ENCODE measurements at regions not wholly inside any gene's neighbourhood (a gene's known extent, or its start where the extent isn't known, plus 50 kb on each side); places are given as distances from the start of the nearest gene placed in this dataset.

DNA sequence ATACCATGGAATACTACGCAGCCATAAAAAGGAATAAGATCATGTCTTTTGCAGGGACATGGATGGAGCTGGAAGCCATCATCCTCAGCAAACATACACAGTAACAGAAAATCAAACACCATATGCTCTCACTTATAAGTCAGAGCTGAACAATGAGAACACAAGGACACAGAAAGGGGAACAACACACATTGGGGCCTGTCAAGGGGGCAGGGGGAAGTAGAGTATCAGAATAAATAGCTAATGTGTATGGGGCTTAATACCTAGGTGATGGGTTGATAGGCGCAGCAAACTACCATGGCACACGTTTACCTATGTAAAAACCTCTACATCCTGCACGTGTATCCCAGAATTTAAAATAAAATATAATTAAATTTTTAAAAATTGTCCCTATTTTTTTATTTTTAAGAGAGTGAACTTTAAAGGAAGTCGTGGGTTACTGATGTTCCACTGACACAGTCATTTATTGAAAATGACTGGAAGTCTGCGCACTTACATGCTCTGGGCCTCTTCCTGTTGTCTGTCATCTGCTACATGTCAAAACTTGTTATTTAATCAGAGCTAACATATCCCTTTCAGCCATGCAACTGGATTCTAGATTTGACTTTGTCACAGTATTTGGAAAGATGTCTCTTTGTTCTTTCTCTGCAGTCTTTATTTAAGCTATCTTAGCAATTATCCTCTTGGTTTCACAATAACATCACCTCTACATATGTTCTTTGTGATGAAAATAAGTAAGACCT lies 73.7 kb upstream of the ABCB5 start:
- Histone ChIP-seq H3K27me3 (ENCODE audit: insufficient read depth, low read length) (no peaks in the 10 kb centered on the region), H3K36me3 (ENCODE audit: insufficient read depth, low read length) (no peaks in the 10 kb centered on the region), H2AFZ (ENCODE audit: low read depth, low read length) (no peak overlapping the region), H3K9me3 (ENCODE audit: insufficient read depth, low read depth, low read length) (no peaks in the 10 kb centered on the region), H3K9ac (ENCODE audit: low read length) (no peak overlapping the region), H4K20me1 (ENCODE audit: insufficient read depth, low read length) (no peaks in the 10 kb centered on the region), H3K27ac (ENCODE audit: low read depth, low read length) (no peak overlapping the region), H3K4me2 (ENCODE audit: low read length) (no peak overlapping the region), H3K4me3 (ENCODE audit: insufficient read depth, low read depth, low read length) (no peak overlapping the region), H3K4me1 (ENCODE audit: insufficient read depth, low read length) (no peaks in the 10 kb centered on the region), H3K79me2 (ENCODE audit: insufficient read depth, low read length) (no peaks in the 10 kb centered on the region)
- H3K4me1 Mint-ChIP-seq (ENCODE audit: low read depth, unreplicated experiment): no peaks in the 10 kb centered on the region
- H3K27me3 Mint-ChIP-seq (ENCODE audit: low read depth, unreplicated experiment): no peaks in the 10 kb centered on the region
- H3K4me3 Mint-ChIP-seq (ENCODE audit: unreplicated experiment): no peak overlapping the region
- TF ChIP-seq, protein P1, sequence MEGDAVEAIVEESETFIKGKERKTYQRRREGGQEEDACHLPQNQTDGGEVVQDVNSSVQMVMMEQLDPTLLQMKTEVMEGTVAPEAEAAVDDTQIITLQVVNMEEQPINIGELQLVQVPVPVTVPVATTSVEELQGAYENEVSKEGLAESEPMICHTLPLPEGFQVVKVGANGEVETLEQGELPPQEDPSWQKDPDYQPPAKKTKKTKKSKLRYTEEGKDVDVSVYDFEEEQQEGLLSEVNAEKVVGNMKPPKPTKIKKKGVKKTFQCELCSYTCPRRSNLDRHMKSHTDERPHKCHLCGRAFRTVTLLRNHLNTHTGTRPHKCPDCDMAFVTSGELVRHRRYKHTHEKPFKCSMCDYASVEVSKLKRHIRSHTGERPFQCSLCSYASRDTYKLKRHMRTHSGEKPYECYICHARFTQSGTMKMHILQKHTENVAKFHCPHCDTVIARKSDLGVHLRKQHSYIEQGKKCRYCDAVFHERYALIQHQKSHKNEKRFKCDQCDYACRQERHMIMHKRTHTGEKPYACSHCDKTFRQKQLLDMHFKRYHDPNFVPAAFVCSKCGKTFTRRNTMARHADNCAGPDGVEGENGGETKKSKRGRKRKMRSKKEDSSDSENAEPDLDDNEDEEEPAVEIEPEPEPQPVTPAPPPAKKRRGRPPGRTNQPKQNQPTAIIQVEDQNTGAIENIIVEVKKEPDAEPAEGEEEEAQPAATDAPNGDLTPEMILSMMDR (IDR thresholded peaks at IDR 0.05; ENCODE audit: insufficient read depth, low read depth, low read length): no peak
- TF ChIP-seq EZH2 (IDR thresholded peaks at IDR 0.05; ENCODE audit: insufficient read depth, low read length): no peak
- FAIRE-seq (no peak), DNase-seq (ENCODE audit: low read depth) (no peak)
- H3K27ac Mint-ChIP-seq (ENCODE audit: unreplicated experiment): no peak overlapping the region
- H3K36me3 Mint-ChIP-seq (ENCODE audit: low read depth, unreplicated experiment): peaks cover 2% of the 10 kb centered on the region
- H3K9me3 Mint-ChIP-seq (ENCODE audit: unreplicated experiment): peaks cover 4% of the 10 kb centered on the region

DNA sequence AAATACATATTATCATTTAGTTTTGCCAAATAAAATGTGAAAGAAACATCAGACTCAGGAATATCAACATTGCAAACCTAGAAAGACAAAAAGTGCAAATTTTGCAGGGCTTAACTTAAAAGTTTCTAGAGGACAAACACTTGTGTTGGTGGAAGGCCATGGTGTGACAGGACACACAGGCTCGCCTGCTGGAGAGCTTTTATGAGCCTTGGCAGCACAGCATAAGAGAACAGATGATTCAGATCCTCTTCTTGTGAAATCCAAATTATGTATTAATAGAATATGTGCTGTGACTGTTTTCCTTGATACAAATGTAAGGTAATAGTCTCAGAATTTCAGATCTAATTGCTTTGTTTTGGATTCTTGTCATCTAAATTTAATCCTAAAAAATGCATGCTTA lies 72.9 kb upstream of the ABCB5 start:
- no peaks in the 10 kb centered on the region for H3K36me3 ChIP-seq (ENCODE audit: insufficient read depth, low read length)
- H3K27ac Mint-ChIP-seq (ENCODE audit: unreplicated experiment): no peak overlapping the region
- H3K27me3 Mint-ChIP-seq (ENCODE audit: low read depth, unreplicated experiment): no peaks in the 10 kb centered on the region
- H3K9me3 Mint-ChIP-seq (ENCODE audit: unreplicated experiment): peaks cover 4% of the 10 kb centered on the region
- no peaks in the 10 kb centered on the region for H4K20me1 ChIP-seq (ENCODE audit: insufficient read depth, low read length)
- no peak overlapping the region for H3K4me3 Mint-ChIP-seq (ENCODE audit: unreplicated experiment)
- no peak overlapping the region for H3K27ac ChIP-seq (ENCODE audit: low read depth, low read length)
- no peaks in the 10 kb centered on the region for H3K4me1 ChIP-seq (ENCODE audit: insufficient read depth, low read length)
- no peak for TF ChIP-seq EZH2 (IDR thresholded peaks at IDR 0.05; ENCODE audit: insufficient read depth, low read length)
- TF ChIP-seq, protein P1 (IDR thresholded peaks at IDR 0.05; ENCODE audit: insufficient read depth, low read depth, low read length): no peak
- no peak overlapping the region for H3K4me3 ChIP-seq (ENCODE audit: insufficient read depth, low read depth, low read length)
- no peaks in the 10 kb centered on the region for H3K79me2 ChIP-seq (ENCODE audit: insufficient read depth, low read length)
- no peak overlapping the region for H3K9ac ChIP-seq (ENCODE audit: low read length)
- no peaks in the 10 kb centered on the region for H3K27me3 ChIP-seq (ENCODE audit: insufficient read depth, low read length)
- H3K36me3 Mint-ChIP-seq (ENCODE audit: low read depth, unreplicated experiment): peaks cover 2% of the 10 kb centered on the region
- no peaks in the 10 kb centered on the region for H3K4me1 Mint-ChIP-seq (ENCODE audit: low read depth, unreplicated experiment)
- H3K4me2 ChIP-seq (ENCODE audit: low read length): no peak overlapping the region
- FAIRE-seq (no peak), DNase-seq (ENCODE audit: low read depth) (peak; percentile 23)
- H2AFZ ChIP-seq (ENCODE audit: low read depth, low read length): no peak overlapping the region
- H3K9me3 ChIP-seq (ENCODE audit: insufficient read depth, low read depth, low read length): no peaks in the 10 kb centered on the region

DNA sequence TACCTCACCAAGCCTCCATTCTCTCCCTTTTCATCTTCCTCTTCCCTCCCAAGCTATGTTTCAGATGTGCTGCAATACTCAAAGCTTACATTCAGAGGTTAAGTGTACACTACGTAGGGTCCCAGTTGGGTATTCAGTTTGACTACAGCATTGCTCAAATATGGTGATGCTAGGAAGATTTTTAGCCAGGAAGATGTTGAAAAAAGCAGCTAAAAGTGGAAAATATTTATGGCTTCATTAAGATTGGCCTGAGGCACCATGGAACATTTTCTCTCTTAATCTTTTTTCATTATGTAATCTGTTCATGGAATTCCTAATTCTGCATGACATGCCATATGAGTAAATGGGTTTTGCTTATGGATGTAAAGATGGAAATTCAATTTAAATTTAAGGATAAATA lies 72.0 kb upstream of the ABCB5 start:
- Histone ChIP-seq H3K9me3 (ENCODE audit: insufficient read depth, low read depth, low read length) (no peaks in the 10 kb centered on the region), H3K4me2 (ENCODE audit: low read length) (no peak overlapping the region), H3K36me3 (ENCODE audit: insufficient read depth, low read length) (no peaks in the 10 kb centered on the region), H3K4me1 (ENCODE audit: insufficient read depth, low read length) (no peaks in the 10 kb centered on the region), H3K4me3 (ENCODE audit: insufficient read depth, low read depth, low read length) (no peak overlapping the region), H3K9ac (ENCODE audit: low read length) (no peak overlapping the region), H4K20me1 (ENCODE audit: insufficient read depth, low read length) (no peaks in the 10 kb centered on the region), H3K27me3 (ENCODE audit: insufficient read depth, low read length) (no peaks in the 10 kb centered on the region), H3K27ac (ENCODE audit: low read depth, low read length) (no peak overlapping the region), H2AFZ (ENCODE audit: low read depth, low read length) (no peak overlapping the region), H3K79me2 (ENCODE audit: insufficient read depth, low read length) (no peaks in the 10 kb centered on the region)
- FAIRE-seq (no peak), DNase-seq (ENCODE audit: low read depth) (no peak)
- Mint-ChIP-seq H3K9me3 (ENCODE audit: unreplicated experiment) (peaks cover 4% of the 10 kb centered on the region), H3K27me3 (ENCODE audit: low read depth, unreplicated experiment) (no peaks in the 10 kb centered on the region), H3K27ac (ENCODE audit: unreplicated experiment) (no peak overlapping the region), H3K36me3 (ENCODE audit: low read depth, unreplicated experiment) (peaks cover 2% of the 10 kb centered on the region), H3K4me3 (ENCODE audit: unreplicated experiment) (no peak overlapping the region), H3K4me1 (ENCODE audit: low read depth, unreplicated experiment) (no peaks in the 10 kb centered on the region)
- TF ChIP-seq, protein P1 (IDR thresholded peaks at IDR 0.05; ENCODE audit: insufficient read depth, low read depth, low read length): no peak
- no peak for TF ChIP-seq EZH2 (IDR thresholded peaks at IDR 0.05; ENCODE audit: insufficient read depth, low read length)

Data from astrocyte (in vitro differentiated cells and primary cell).